SK-N-SH treated with all-trans-retinoic acid at 6 μM for 48 hours (cell line): ENCODE measurements at regions not wholly inside any gene's neighbourhood (a gene's known extent, or its start where the extent isn't known, plus 50 kb on each side); places are given as distances from the start of the nearest gene placed in this dataset.

Source experiments
- CSRNP3 ChIP-seq: fragments of 250-450 bp; sonication (Bioruptor Pico); IDR thresholded peaks from 2 replicates; pipeline ENCODE4 v1.5.1; 2021; ENCODE audit warnings: mild to moderate bottlenecking, moderate library complexity
- OSR1 ChIP-seq: fragments of 250-450 bp; sonication (Bioruptor Pico); IDR thresholded peaks from 2 replicates; pipeline ENCODE4 v1.8.0; 2022; ENCODE audit warnings: moderate library complexity, mild to moderate bottlenecking, inconsistent platforms
- PATZ1 ChIP-seq: fragments of 250-450 bp; sonication (Bioruptor Pico); IDR thresholded peaks from 2 replicates; pipeline ENCODE4 v1.8.0; 2020; ENCODE audit warnings: mild to moderate bottlenecking, moderate library complexity, borderline replicate concordance
- POU6F1 ChIP-seq: fragments of 250-450 bp; sonication (Bioruptor Pico); IDR thresholded peaks from 2 replicates; pipeline ENCODE4 v1.8.0; 2021; ENCODE audit warnings: low read depth, mild to moderate bottlenecking, moderate library complexity, borderline replicate concordance
- ZFP30 ChIP-seq: fragments of 450-650 bp; formaldehyde crosslinking; IDR thresholded peaks from 2 replicates; pipeline ENCODE4 v1.5.0; 2022; ENCODE audit warnings: mild to moderate bottlenecking, moderate library complexity
- ZNF70 ChIP-seq: fragments of 450-650 bp; formaldehyde crosslinking; IDR thresholded peaks from 2 replicates; pipeline ENCODE4 v1.5.0; 2020; ENCODE audit warnings: mild to moderate bottlenecking, moderate library complexity
- TF ChIP-seq, protein P1 (sequence below): fragments of 250-450 bp; sonication (Bioruptor Pico); IDR thresholded peaks from 2 replicates; pipeline ENCODE4 v1.5.1; 2020; ENCODE audit warnings: low read depth, mild to moderate bottlenecking, moderate library complexity

DNA sequence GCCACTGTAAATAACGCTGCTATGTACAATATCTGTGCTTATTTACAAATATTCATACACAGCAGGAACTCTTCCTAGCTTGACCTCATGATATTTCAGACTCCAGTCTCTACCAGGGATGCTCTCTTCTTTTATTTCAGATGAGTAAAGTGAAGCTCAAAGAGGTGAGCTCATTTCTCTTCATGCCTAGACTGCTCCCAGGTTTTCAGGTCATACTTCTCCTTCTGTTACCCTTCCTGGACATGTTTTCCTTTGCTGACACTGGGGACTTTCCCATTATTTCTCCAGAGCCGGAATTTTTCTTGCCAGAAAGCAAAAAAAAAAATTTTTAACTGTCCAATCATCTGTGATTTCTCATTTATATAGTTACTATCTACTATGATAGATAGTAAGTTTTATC is 147.2 kb upstream of the DST start:
- no peak for TF ChIP-seq CSRNP3 (CRISPR knock-in tag)
- TF ChIP-seq PATZ1 (CRISPR knock-in tag) = no peak
- TF ChIP-seq OSR1 (CRISPR knock-in tag) = no peak
- no peak for TF ChIP-seq POU6F1
- TF ChIP-seq ZFP30 (CRISPR knock-in tag) = no peak
- TF ChIP-seq, protein P1, sequence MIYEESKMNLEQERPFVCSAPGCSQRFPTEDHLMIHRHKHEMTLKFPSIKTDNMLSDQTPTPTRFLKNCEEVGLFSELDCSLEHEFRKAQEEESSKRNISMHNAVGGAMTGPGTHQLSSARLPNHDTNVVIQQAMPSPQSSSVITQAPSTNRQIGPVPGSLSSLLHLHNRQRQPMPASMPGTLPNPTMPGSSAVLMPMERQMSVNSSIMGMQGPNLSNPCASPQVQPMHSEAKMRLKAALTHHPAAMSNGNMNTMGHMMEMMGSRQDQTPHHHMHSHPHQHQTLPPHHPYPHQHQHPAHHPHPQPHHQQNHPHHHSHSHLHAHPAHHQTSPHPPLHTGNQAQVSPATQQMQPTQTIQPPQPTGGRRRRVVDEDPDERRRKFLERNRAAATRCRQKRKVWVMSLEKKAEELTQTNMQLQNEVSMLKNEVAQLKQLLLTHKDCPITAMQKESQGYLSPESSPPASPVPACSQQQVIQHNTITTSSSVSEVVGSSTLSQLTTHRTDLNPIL (CRISPR knock-in tag) = no peak
- TF ChIP-seq ZNF70 = no peak
